K562 (cell line): ENCODE measurements at regions not wholly inside any gene's neighbourhood (a gene's known extent, or its start where the extent isn't known, plus 50 kb on each side); places are given as distances from the start of the nearest gene placed in this dataset.

Experiments
- ATAC-seq: fragments of 200-7000 bp; cut with Tn5 transposase; 3 replicates; pipeline ENCODE4 v1.9.1; 2020; ENCODE audit warnings: moderate library complexity
- BruUV-seq: library from RNA; stranded (reverse); fragments of 400-500 nt; replicated peaks from 2 replicates; lab custom pipeline; 2021; lab: Mats Ljungman, UMichigan
- CTCF ChIA-PET: fragments of 300-600 bp; formaldehyde crosslinking; extraction: SDS; loops from one replicate; lab custom pipeline; 2021; ENCODE audit warnings: low intra/inter-chr PET ratio; lab: Yijun Ruan, JAX
- POLR2A ChIA-PET: fragments of 300-600, 350-650 bp; sonication (Branson Sonifier 250); formaldehyde crosslinking; extraction: SDS; loops from one replicate; lab custom pipeline; 2021; ENCODE audit warnings: antibody characterized with exemption, inconsistent platforms; lab: Yijun Ruan, JAX
- DNase-seq, 4 experiments: peaks; one replicate each; pipeline versions ENCODE4 v3.0.0 to v3.0.0-alpha.2; 2011 to 2018; ENCODE audit warnings: low spot score in 3 of 4, mixed read lengths in 3 of 4; ENCODE audit errors: extremely low read depth in 1 of 4
- FAIRE-seq: peaks from 2 replicates; lab custom pipeline; 2011; peaks lifted over from hg19 to GRCh38; lab: Jason Lieb, UNC
- H2AFZ ChIP-seq: 2 replicates; pipeline ENCODE4 v1.6.0; 2011; ENCODE audit warnings: low read depth, low read length, control low read depth, inconsistent platforms
- H3K27ac ChIP-seq: fragments of 200-600 bp; 3 replicates; pipeline ENCODE4 v1.8.0; 2011; ENCODE audit warnings: low read depth, mild to moderate bottlenecking, control low read depth, inconsistent platforms, low read length, moderate library complexity, mixed read lengths; ENCODE audit errors: extremely low read depth
- H3K27me3 ChIP-seq, 2 experiments: fragments of 300-600 bp in 1 of 2; 2 replicates in 1 of 2; 3 replicates in 1 of 2; pipeline versions ENCODE4 v1.6.0 to v1.8.0; 2011; ENCODE audit warnings: inconsistent platforms in 2 of 2, low read length in 2 of 2, mild to moderate bottlenecking in 1 of 2, mixed read lengths in 1 of 2, moderate library complexity in 1 of 2; ENCODE audit not compliant: control insufficient read depth in 2 of 2, insufficient read depth in 2 of 2
- H3K36me3 ChIP-seq: fragments of 300-600 bp; 3 replicates; pipeline ENCODE4 v1.8.0; 2011; ENCODE audit warnings: mild to moderate bottlenecking, low read length, inconsistent platforms; ENCODE audit not compliant: control insufficient read depth, insufficient read depth
- H3K4me1 ChIP-seq, 2 experiments: fragments of 200-600 bp in 1 of 2; replicated peaks in 1 of 2; 2 replicates in 1 of 2; 3 replicates in 1 of 2; pipeline versions ENCODE4 v1.5.1 to v1.8.0; 2011; ENCODE audit warnings: inconsistent platforms in 2 of 2, low read length in 2 of 2, mild to moderate bottlenecking in 1 of 2, mixed read lengths in 1 of 2, moderate library complexity in 1 of 2; ENCODE audit not compliant: control insufficient read depth in 2 of 2, insufficient read depth in 2 of 2
- H3K4me2 ChIP-seq: 2 replicates; pipeline ENCODE4 v1.6.1; 2011; ENCODE audit warnings: low read length, control low read depth, inconsistent platforms, mixed read lengths; ENCODE audit not compliant: insufficient read depth
- H3K4me3 ChIP-seq: fragments of 200-600 bp; sonication (generic), shearing (Covaris generic); 2 replicates; pipeline ENCODE4 v1.5.1; 2016; ENCODE audit warnings: control low read depth, inconsistent platforms
- H3K79me2 ChIP-seq: fragments of 200-600 bp; 3 replicates; pipeline ENCODE4 v1.8.0; 2011; ENCODE audit warnings: low read length, inconsistent platforms; ENCODE audit not compliant: control insufficient read depth, insufficient read depth
- H3K9ac ChIP-seq, 2 experiments: 2 replicates each; pipeline versions ENCODE4 v1.6.0 to v1.6.1; 2011; ENCODE audit warnings: low read depth in 2 of 2, low read length in 2 of 2, control low read depth in 1 of 2, inconsistent platforms in 1 of 2, mild to moderate bottlenecking in 1 of 2, mixed read lengths in 1 of 2; ENCODE audit not compliant: insufficient read depth in 1 of 2
- H3K9me1 ChIP-seq: one replicate; pipeline ENCODE4 v1.6.0; 2011; ENCODE audit warnings: inconsistent platforms, mild to moderate bottlenecking, low read length, moderate library complexity; ENCODE audit not compliant: control insufficient read depth, insufficient read depth
- H3K9me3 ChIP-seq: replicated peaks from 2 replicates; pipeline ENCODE4 v1.5.1; 2011; ENCODE audit warnings: low read depth, low read length, inconsistent platforms; ENCODE audit not compliant: control insufficient read depth, insufficient read depth
- H4K20me1 ChIP-seq: replicated peaks from 2 replicates; pipeline ENCODE4 v1.6.1; 2011; ENCODE audit warnings: low read length, inconsistent platforms, mixed read lengths; ENCODE audit not compliant: control insufficient read depth, insufficient read depth
- ARID1B ChIP-seq: fragments of 450-650 bp; IDR thresholded peaks from 2 replicates; pipeline ENCODE4 v1.6.1; 2016; ENCODE audit warnings: antibody characterized with exemption, mild to moderate bottlenecking, inconsistent platforms
- FOXA1 ChIP-seq: fragments of 450-650 bp; IDR thresholded peaks from 2 replicates; pipeline ENCODE4 v1.6.1; 2016; ENCODE audit warnings: mild to moderate bottlenecking, borderline replicate concordance
- GTF2F1 ChIP-seq: IDR thresholded peaks from 2 replicates; pipeline ENCODE4 v1.6.1; 2011; ENCODE audit warnings: low read depth, low read length, improper control_type of control experiment
- MYBL2 ChIP-seq, 2 experiments: fragments of 450-650 bp in 1 of 2; sonication (generic) in 1 of 2; formaldehyde crosslinking in 1 of 2; IDR thresholded peaks; 2 replicates each; pipeline versions ENCODE4 v1.6.1 to v1.8.1; 2017 to 2022; ENCODE audit warnings: borderline replicate concordance in 1 of 2, inconsistent platforms in 1 of 2, low read depth in 1 of 2, mild to moderate bottlenecking in 1 of 2, missing genetic modification reagents in 1 of 2, moderate library complexity in 1 of 2
- NFE2 ChIP-seq: IDR thresholded peaks from 2 replicates; pipeline ENCODE4 v1.6.1; 2014; ENCODE audit warnings: antibody characterized with exemption, low read depth
- PRMT5 ChIP-seq: sonication (generic); formaldehyde crosslinking; IDR thresholded peaks from 2 replicates; pipeline ENCODE4 v1.5.0; 2020; ENCODE audit warnings: missing genetic modification reagents
- TRIM24 ChIP-seq, 2 experiments: fragments of 450-650 bp; IDR thresholded peaks; 2 replicates each; pipeline ENCODE4 v1.6.1; 2016
- ZFX ChIP-seq: sonication (generic); formaldehyde crosslinking; IDR thresholded peaks from 2 replicates; pipeline ENCODE4 v1.8.0; 2022; ENCODE audit warnings: mild to moderate bottlenecking, missing genetic modification reagents, moderate library complexity
- ZNF830 ChIP-seq: fragments of 250-450 bp; sonication (Bioruptor Pico); IDR thresholded peaks from 2 replicates; pipeline ENCODE4 v1.5.0; 2021; ENCODE audit warnings: mild to moderate bottlenecking
- WGBS: fragments of 100-300 bp; shearing (Covaris generic); methylation state at CpG from one replicate; pipeline ENCODE4 v1.1.6; 2016; ENCODE audit warnings: low coverage, mixed read lengths; ENCODE audit not compliant: insufficient coverage; ENCODE audit errors: missing lambda C conversion rate; 5-methylcytosine and 5-hydroxymethylcytosine counted together
- in situ Hi-C: fragments of 300-500 bp; cut with MboI; formaldehyde crosslinking; loops from 4 replicates; pipeline ENCODE4 v1.15.0; 2018; ENCODE audit warnings: inconsistent platforms, mixed read lengths
- intact Hi-C: fragments of 100-400 bp; cut with micrococcal nuclease; formaldehyde crosslinking; loops from 2 replicates; pipeline ENCODE4 v1.14.2; 2022
- TF ChIP-seq, protein P1 (sequence below): fragments of 450-650 bp; IDR thresholded peaks from 2 replicates; pipeline ENCODE4 v1.6.1; 2017; ENCODE audit warnings: antibody characterized with exemption, mild to moderate bottlenecking

DNA sequence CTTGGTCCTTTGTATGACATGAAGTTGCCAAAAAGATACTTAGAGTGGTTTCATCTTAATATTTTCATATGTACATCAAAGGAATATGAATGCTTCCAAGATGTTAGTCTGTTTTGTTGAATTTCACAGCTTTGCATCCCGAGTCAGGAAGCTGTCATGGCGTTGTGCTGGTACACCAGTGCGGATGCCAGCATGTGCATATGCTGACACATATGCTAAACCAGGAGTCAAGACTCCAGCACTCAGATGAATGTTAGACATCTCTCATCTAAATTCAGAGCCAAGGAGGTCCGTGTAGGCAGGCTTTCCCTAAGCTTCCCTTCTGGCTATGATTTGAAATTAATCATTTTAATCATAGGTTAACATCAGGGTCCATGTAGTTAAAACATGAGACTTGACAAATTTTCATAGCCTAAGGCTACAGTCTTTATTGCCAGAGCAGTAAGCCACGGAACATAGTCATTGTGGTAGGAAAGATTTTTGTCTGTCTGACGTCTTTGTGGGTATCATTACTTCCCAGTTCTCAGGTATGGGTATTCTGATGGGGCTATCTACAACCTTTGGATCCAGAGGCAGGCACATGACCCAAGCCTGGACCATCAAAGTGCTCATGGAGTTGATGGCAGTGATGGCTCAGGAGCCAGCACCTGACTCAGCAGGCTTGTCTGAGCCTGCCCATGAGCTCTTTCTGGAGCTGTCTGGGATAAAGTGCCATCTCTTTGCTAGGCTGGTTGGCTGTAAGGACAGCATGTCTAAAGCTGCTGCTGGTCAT lies 246.1 kb downstream of the KCNRG start:
- 53% methylated on average over 6 of the region's 6 CpGs for WGBS

More for the DNA sequence above, 246.1 kb downstream of the KCNRG start:
- Histone ChIP-seq H3K9ac (no peak overlapping the region), H2AFZ (no peak overlapping the region), H3K36me3 (no peaks in the 10 kb centered on the region), H3K4me2 (no peak overlapping the region), H3K9me1 (no peaks in the 10 kb centered on the region), H3K9me3 (no peaks in the 10 kb centered on the region), H4K20me1 (no peaks in the 10 kb centered on the region), H3K79me2 (no peaks in the 10 kb centered on the region; the same call in 2 of the 3 replicates), H3K4me3 (no peak overlapping the region), H3K27me3 (no peaks in the 10 kb centered on the region), H3K27ac (no peak overlapping the region), H3K4me1 (no peaks in the 10 kb centered on the region; a peak in 1 of 5 replicates)
- ATAC-seq (no peak), DNase-seq (no peak), FAIRE-seq (no peak)
- no TSS peak for BruUV-seq
- POLR2A ChIA-PET, result no interaction called here
- TF ChIP-seq FOXA1, result no peak
- no peak for TF ChIP-seq PRMT5 (CRISPR knock-in tag)
- TF ChIP-seq GTF2F1, result no peak
- no peak for TF ChIP-seq MYBL2 (IDR thresholded peaks at IDR 0.05; ENCODE audit: low read depth)
- TF ChIP-seq MYBL2 (CRISPR knock-in tag; IDR thresholded peaks at IDR 0.05; ENCODE audit: borderline replicate concordance), result no peak
- no peak for TF ChIP-seq ZNF830 (CRISPR knock-in tag)
- TF ChIP-seq, protein P1, sequence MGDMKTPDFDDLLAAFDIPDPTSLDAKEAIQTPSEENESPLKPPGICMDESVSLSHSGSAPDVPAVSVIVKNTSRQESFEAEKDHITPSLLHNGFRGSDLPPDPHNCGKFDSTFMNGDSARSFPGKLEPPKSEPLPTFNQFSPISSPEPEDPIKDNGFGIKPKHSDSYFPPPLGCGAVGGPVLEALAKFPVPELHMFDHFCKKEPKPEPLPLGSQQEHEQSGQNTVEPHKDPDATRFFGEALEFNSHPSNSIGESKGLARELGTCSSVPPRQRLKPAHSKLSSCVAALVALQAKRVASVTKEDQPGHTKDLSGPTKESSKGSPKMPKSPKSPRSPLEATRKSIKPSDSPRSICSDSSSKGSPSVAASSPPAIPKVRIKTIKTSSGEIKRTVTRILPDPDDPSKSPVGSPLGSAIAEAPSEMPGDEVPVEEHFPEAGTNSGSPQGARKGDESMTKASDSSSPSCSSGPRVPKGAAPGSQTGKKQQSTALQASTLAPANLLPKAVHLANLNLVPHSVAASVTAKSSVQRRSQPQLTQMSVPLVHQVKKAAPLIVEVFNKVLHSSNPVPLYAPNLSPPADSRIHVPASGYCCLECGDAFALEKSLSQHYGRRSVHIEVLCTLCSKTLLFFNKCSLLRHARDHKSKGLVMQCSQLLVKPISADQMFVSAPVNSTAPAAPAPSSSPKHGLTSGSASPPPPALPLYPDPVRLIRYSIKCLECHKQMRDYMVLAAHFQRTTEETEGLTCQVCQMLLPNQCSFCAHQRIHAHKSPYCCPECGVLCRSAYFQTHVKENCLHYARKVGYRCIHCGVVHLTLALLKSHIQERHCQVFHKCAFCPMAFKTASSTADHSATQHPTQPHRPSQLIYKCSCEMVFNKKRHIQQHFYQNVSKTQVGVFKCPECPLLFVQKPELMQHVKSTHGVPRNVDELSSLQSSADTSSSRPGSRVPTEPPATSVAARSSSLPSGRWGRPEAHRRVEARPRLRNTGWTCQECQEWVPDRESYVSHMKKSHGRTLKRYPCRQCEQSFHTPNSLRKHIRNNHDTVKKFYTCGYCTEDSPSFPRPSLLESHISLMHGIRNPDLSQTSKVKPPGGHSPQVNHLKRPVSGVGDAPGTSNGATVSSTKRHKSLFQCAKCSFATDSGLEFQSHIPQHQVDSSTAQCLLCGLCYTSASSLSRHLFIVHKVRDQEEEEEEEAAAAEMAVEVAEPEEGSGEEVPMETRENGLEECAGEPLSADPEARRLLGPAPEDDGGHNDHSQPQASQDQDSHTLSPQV, result no peak
- no peak for TF ChIP-seq TRIM24 (IDR thresholded peaks at IDR 0.05)
- TF ChIP-seq NFE2, result no peak
- no peak for TF ChIP-seq ZFX (CRISPR knock-in tag)
- no peak for TF ChIP-seq ARID1B
- intact Hi-C loops (no loop called here), in situ Hi-C loops (no loop called here)
- CTCF ChIA-PET, result no interaction called here
